ENCODE measurements at regions not wholly inside any gene's neighbourhood (a gene's known extent, or its start where the extent isn't known, plus 50 kb on each side); places are given as distances from the start of the nearest gene placed in this dataset.

- Histone ChIP-seq H3K79me2 (ENCODE audit: insufficient read depth, low read length) (no peaks in the 10 kb centered on the region), H3K27me3 (ENCODE audit: control insufficient read depth in 1 of 2, insufficient read depth in 2 of 2, low read length in 2 of 2) (peaks cover 0 to 3% of the 10 kb centered on the region in 2 experiments; a peak in 1 of 5 replicates), H3K36me3 (replicated peaks in 1 of 2; ENCODE audit: control insufficient read depth in 1 of 2, insufficient read depth in 2 of 2, low read length in 2 of 2) (no peaks in the 10 kb centered on the region), H3K9me3 (ENCODE audit: low read length) (no peaks in the 10 kb centered on the region), H3K27ac (ENCODE audit: extremely low read length, insufficient read depth, low read length) (no peak overlapping the region), H4K20me1 (ENCODE audit: insufficient read depth, low read length) (no peaks in the 10 kb centered on the region), H3K4me1 (ENCODE audit: insufficient read depth, low read length) (no peaks in the 10 kb centered on the region), H2AFZ (ENCODE audit: low read length) (no peak overlapping the region), H3K4me3 (replicated peaks in 1 of 3; ENCODE audit: insufficient read depth in 1 of 3, low read depth in 2 of 3, low read length in 3 of 3) (no peak overlapping the region), H3K4me2 (ENCODE audit: low read depth, low read length) (no peak overlapping the region), H3K9ac (ENCODE audit: insufficient read depth, low read depth, low read length) (no peak overlapping the region)
- CTCF ChIA-PET (ENCODE audit: low intra/inter-chr PET ratio, low total read pairs), result no interaction called here
- FAIRE-seq (no peak), ATAC-seq (no peak), DNase-seq (ENCODE audit: low spot score) (no peak)
- in situ Hi-C loops (cut with HindIII; ENCODE audit: extremely low pct_ligation_motif_present, low pct_unique_long_range_greater_than_20kb), result no loop called here
- intact Hi-C loops (cut with micrococcal nuclease; ENCODE audit: unreplicated experiment), result no loop called here
- BruUV-seq (replicated peaks), result no TSS peak
- 42% methylated on average over 4 of the region's 4 CpGs for WGBS (ENCODE audit: low lambda C conversion rate)
- POLR2A ChIA-PET, result no interaction called here
- TF ChIP-seq MTF2 (CRISPR knock-in tag; IDR thresholded peaks at IDR 0.05; ENCODE audit: borderline replicate concordance) (no peak), DNMT1 (CRISPR knock-in tag; IDR thresholded peaks at IDR 0.05) (no peak), ZNF224 (CRISPR knock-in tag; IDR thresholded peaks at IDR 0.05) (no peak), ZBTB42 (CRISPR knock-in tag; IDR thresholded peaks at IDR 0.05) (no peak), ZSCAN12 (CRISPR knock-in tag; IDR thresholded peaks at IDR 0.05) (no peak), ZNF660 (CRISPR knock-in tag; IDR thresholded peaks at IDR 0.05; ENCODE audit: borderline replicate concordance, low read depth) (no peak), NFIC (IDR thresholded peaks at IDR 0.05; ENCODE audit: low read length) (no peak), TCF7L2 (IDR thresholded peaks at IDR 0.05; ENCODE audit: low read depth, low read length) (no peak)
These were observed 271.1 kb downstream of the SNX13 start for GRCh38 chr7:17669204-17669603.

GRCh38 chr7:17671956-17672355 lies 268.3 kb downstream of the SNX13 start:
- no TSS peak for BruUV-seq (replicated peaks)
- no peak overlapping the region for H2AFZ ChIP-seq (ENCODE audit: low read length)
- intact Hi-C loops (cut with micrococcal nuclease; ENCODE audit: unreplicated experiment), result no loop called here
- ChIA-PET CTCF (ENCODE audit: low intra/inter-chr PET ratio, low total read pairs) (no interaction called here), POLR2A (no interaction called here)
- no peak overlapping the region for H3K4me3 ChIP-seq (replicated peaks in 1 of 3; ENCODE audit: insufficient read depth in 1 of 3, low read depth in 2 of 3, low read length in 3 of 3)
- 7% methylated on average over 2 of the region's 2 CpGs for WGBS (ENCODE audit: low lambda C conversion rate)
- in situ Hi-C loops (cut with HindIII; ENCODE audit: extremely low pct_ligation_motif_present, low pct_unique_long_range_greater_than_20kb), result no loop called here
- H3K4me2 ChIP-seq (ENCODE audit: low read depth, low read length), result no peak overlapping the region
- no peak overlapping the region for H3K9ac ChIP-seq (ENCODE audit: insufficient read depth, low read depth, low read length)
- DNase-seq (ENCODE audit: low spot score) (no peak), ATAC-seq (no peak), FAIRE-seq (no peak)
- H3K36me3 ChIP-seq (replicated peaks in 1 of 2; ENCODE audit: control insufficient read depth in 1 of 2, insufficient read depth in 2 of 2, low read length in 2 of 2), result no peaks in the 10 kb centered on the region
- H3K27ac ChIP-seq (ENCODE audit: extremely low read length, insufficient read depth, low read length), result no peak overlapping the region
- H4K20me1 ChIP-seq (ENCODE audit: insufficient read depth, low read length), result no peaks in the 10 kb centered on the region
- H3K79me2 ChIP-seq (ENCODE audit: insufficient read depth, low read length), result no peaks in the 10 kb centered on the region
- peaks cover 0 to 7% of the 10 kb centered on the region in 2 experiments; a peak in 1 of 5 replicates for H3K27me3 ChIP-seq (ENCODE audit: control insufficient read depth in 1 of 2, insufficient read depth in 2 of 2, low read length in 2 of 2)
- H3K9me3 ChIP-seq (ENCODE audit: low read length), result no peaks in the 10 kb centered on the region
- H3K4me1 ChIP-seq (ENCODE audit: insufficient read depth, low read length), result no peaks in the 10 kb centered on the region
- TF ChIP-seq ZNF329 (CRISPR knock-in tag; IDR thresholded peaks at IDR 0.05; ENCODE audit: low read depth) (no peak), SNAPC4 (CRISPR knock-in tag; IDR thresholded peaks at IDR 0.05) (no peak)
- TF ChIP-seq, protein P1, sequence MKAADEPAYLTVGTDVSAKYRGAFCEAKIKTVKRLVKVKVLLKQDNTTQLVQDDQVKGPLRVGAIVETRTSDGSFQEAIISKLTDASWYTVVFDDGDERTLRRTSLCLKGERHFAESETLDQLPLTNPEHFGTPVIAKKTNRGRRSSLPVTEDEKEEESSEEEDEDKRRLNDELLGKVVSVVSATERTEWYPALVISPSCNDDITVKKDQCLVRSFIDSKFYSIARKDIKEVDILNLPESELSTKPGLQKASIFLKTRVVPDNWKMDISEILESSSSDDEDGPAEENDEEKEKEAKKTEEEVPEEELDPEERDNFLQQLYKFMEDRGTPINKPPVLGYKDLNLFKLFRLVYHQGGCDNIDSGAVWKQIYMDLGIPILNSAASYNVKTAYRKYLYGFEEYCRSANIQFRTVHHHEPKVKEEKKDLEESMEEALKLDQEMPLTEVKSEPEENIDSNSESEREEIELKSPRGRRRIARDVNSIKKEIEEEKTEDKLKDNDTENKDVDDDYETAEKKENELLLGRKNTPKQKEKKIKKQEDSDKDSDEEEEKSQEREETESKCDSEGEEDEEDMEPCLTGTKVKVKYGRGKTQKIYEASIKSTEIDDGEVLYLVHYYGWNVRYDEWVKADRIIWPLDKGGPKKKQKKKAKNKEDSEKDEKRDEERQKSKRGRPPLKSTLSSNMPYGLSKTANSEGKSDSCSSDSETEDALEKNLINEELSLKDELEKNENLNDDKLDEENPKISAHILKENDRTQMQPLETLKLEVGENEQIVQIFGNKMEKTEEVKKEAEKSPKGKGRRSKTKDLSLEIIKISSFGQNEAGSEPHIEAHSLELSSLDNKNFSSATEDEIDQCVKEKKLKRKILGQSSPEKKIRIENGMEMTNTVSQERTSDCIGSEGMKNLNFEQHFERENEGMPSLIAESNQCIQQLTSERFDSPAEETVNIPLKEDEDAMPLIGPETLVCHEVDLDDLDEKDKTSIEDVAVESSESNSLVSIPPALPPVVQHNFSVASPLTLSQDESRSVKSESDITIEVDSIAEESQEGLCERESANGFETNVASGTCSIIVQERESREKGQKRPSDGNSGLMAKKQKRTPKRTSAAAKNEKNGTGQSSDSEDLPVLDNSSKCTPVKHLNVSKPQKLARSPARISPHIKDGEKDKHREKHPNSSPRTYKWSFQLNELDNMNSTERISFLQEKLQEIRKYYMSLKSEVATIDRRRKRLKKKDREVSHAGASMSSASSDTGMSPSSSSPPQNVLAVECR (CRISPR knock-in tag; IDR thresholded peaks at IDR 0.05; ENCODE audit: borderline replicate concordance), result no peak

Data from HepG2 (cell line).